ENCODE measurements at regions not wholly inside any gene's neighbourhood (a gene's known extent, or its start where the extent isn't known, plus 50 kb on each side); places are given as distances from the start of the nearest gene placed in this dataset.

DNA sequence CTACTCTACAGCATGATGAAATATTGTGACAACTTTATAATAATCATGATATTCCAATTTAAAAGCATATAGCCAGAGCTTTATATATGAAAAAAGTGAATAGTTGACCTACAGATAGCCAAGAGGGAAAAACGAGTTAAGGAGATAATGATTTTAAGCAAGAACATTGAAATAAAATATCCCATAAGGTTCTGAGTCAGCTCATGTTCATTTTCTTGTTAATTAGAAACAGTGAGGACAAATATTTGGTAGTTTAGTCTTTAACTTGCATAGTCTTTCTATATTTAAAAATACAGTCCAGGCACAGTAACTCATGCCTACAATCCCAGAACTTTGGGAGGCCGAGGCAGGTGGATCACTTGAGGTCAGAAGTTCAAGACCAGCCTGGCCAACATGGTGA, 55.8 kb upstream of the CDH6 start:
- DNase-seq = no peak

- DNase-seq = no peak
Measured at GRCh38 chr5:31135542-31135941, 57.9 kb upstream of the CDH6 start.

- no peak for DNase-seq
Measured at GRCh38 chr5:31133488-31133887, 60.0 kb upstream of the CDH6 start.

DNA sequence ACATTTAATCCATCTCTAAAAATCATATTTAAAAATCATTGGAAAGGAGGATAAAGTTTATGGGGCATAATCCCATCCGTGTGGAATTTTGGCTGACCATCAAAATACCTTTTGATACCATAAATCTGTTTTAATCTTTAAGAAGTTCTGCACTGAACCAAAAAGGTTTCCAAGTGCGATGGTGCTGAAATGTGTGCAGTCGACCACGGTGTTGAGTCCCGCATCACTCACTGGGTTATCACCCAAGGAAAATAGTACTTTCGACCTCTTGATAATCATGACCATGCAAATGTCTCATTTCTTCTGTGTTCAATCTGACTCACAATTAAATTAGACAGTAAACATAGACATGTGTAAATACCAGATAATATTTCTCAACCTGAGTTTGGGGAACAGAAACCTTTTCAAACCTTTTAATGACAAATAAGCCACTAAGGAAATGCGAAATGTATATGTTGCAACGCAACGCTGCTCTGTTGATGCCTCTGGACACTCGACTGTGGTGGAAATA, 62.0 kb upstream of the CDH6 start:
- DNase-seq = no peak

DNA sequence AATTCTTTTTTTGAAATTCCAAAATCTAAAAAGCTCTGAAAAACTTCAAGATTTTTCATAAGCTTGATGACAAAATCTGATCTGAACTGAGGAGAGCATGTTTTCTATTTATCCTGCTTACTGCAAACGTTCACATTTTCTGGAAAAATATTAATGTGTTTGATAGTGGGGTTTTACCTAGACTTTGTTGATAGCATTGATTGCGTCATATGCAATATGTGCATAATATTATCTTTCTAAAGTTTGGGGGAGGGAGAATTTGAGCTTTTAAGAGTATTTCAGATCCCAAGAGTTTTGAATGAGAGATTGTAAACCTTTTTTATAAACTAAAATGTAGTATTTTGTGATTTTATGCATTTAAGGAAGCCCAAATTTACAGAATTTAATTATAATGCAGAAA, 62.8 kb upstream of the CDH6 start:
- DNase-seq = no peak

GRCh38 chr5:31124651-31125305, 68.7 kb upstream of the CDH6 start:
- no peak for DNase-seq

DNA sequence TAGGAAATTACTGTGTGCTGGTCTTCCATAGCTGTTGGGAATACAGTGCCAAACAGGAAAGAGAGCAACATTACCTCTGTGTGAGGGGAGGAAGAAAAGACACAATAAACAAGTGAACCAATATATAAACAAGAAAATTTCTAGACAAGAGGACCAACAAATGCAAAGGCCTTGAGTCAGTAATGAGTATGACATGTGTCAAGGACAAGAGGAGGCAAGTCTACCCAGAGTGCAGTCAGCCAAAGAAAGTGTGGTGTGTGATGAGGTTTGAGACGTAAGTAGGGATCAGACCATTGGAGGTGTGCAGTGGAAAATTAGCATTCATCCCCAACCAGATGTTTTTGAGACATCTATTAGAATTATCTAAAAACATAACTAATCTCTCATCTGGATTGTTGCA, 69.5 kb upstream of the CDH6 start:
- no peak for DNase-seq

DNA sequence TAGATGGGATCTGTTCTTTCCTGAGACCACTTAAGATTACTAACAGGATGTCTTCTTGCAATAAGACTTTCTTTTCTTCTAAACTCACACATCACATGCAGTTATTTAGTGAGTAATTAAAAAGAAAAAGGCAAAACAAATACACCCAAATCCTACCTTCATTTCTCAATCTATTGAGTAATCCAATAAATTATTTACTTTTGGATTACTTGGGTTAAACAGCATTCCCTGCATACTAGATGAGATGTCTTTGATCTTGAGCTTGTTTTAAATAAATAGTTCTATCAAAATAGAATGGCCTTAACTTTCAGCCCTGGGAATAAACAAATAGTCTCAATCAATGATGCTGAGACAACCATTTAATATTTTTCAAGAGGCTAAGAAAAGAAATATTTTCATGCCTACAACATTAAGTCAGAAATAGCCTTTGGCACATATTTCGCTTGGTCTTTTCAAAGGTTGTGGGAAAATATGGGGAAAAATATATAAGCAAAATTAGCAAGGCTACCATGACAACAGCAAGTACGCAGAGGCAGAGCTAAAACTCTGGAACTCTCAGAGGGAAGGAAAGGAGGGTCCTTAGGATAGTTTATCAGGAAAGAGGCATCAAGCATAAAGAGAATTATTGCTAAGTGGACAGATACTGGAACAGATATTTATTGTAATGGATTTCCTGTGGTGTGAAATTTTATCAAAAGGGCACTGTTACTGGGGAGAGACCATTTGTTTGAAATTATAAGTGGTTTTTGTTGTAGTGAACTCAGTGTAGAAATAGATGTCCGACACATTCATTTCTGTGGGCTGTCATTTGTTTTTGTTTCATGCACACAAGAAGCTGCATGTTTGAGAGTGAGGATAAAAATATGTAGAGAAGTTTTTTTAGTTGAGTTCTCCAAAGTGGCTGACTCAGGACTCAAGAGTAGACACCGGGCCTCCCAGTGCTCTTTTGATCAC, 70.2 kb upstream of the CDH6 start:
- DNase-seq = no peak

- no peak for DNase-seq
Measured at GRCh38 chr5:31121224-31121623, 72.3 kb upstream of the CDH6 start.

- no peak for DNase-seq
Measured at GRCh38 chr5:31120642-31120948, 72.9 kb upstream of the CDH6 start.

DNA sequence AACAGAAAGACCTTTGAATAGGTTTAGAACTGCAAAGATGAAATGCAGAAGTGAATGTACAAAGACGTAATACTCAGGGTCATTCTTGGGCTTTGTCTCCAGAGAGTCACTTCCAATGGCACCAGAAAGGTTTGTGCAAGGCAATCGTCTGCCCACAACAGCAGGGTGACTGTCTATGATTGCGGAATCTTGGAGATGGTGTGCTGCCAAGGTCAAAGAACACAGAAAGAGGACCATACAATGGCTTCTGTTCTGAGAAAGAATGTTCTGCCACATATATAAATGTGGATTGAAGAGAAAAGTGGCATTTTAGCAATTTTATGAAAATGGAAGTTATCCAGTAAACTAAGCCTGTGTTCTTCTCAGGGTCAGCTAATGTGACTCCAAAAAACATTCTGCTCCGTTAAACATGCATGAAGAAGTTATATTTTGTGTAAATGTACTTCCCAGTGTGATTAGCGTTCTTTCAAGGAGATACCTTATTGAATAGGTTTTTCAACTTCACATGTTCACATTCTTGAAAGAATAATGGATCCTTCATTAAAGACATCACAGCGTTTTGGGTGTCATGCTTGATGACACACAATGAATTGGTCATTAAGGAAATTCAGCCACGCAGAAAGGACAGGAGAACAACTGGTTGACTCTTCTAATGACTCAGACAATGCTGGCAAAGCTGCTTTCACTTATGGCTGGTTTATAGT, 73.4 kb upstream of the CDH6 start:
- DNase-seq = no peak

DNA sequence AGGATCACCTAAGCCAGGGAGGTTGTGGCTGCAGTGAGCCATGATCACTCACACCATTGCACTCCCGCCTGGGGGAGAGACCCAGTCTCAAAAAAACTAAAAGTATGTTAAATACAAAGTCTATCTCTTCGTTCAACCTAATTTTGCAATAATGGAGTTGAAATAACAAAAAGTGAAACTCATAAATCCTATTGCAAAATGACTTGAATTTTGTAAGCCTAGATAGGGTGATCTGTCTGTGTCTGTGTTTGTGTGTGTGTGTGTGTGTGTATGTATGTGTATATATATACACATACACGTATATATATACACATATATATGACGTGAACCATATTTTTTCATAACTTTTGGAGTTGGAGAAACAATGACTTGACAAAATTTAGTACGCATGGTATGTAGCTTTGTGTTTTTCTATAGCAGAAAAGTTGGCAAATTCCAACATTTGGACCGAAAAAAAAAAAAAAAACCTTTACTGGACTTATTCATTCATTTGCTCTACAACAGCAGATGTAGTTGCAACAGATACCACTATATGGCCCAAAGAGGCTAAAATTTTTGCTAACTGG, 76.9 kb upstream of the CDH6 start:
- DNase-seq = no peak

- no peak for DNase-seq
Measured at GRCh38 chr5:31114817-31115216, 78.7 kb upstream of the CDH6 start.

- no peak for DNase-seq
Measured at GRCh38 chr5:31113666-31114350, 79.7 kb upstream of the CDH6 start.

DNA sequence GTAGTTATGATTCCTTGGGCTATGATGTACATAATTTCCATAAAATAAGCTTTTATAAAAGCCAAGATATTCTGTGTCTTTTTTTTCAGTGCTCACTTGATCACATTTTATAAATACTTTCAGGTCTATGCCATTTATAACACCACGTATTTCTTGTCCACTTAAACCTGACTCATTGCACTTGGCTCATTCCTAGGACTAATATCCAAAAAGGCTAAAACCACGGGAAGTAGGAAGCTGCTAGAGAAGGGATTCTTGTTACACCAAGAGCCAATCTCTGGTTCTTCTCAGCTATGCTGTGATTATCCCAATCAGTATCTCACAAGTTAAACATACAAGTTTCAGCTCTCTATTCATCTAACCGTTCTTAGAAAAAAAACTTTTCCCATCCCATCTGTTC, 80.4 kb upstream of the CDH6 start:
- DNase-seq = no peak

GRCh38 chr5:31107091-31107518, 86.4 kb upstream of the CDH6 start:
- no peak for DNase-seq

DNA sequence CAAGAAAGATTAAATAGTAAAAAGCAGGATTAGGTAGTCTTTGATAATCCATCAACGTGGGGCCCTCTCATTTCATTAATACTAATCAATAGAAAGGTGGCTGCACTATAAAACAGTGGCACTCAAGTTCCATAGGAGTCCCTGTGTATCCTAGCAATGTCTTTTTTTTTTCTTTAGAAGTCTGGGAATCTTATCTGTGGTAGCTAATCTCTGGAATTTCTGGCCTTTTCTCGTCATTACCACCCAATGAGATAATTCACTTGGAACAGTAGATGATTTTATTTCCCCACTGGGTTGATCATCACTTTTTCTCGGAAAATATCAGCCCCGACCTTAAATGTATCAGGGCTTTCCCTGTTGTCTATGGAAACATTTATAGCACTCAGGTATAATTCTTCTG, 86.8 kb upstream of the CDH6 start:
- DNase-seq = no peak

GRCh38 chr5:31106278-31106677, 87.2 kb upstream of the CDH6 start:
- DNase-seq = no peak

- DNase-seq = no peak
Measured at GRCh38 chr5:31104775-31105174, 88.7 kb upstream of the CDH6 start.

DNA sequence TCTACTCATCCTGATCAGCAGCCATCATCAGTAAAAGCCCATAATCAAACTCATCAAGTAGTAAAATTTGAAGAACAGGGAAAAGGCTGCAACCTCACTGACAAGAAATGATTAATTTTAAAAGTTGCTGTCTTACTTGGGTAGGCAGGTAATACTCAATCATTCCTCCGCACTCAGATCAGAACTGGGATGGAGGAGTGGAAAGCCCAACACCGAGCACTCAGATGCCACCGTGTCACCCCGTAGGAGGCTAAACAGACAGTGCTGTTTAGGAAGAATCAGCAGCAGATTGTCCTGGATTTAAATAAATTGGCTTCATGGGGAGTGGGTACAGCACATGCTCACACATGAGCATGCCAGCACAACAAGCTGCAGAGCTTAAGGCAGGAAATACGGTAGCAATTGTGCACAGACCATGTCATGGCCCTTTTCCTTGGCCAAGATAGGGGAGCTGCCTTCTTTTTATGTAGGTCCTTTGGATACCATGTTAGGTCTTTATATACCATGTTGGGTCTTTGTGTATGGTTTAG, 92.6 kb upstream of the CDH6 start:
- no peak for DNase-seq

DNA sequence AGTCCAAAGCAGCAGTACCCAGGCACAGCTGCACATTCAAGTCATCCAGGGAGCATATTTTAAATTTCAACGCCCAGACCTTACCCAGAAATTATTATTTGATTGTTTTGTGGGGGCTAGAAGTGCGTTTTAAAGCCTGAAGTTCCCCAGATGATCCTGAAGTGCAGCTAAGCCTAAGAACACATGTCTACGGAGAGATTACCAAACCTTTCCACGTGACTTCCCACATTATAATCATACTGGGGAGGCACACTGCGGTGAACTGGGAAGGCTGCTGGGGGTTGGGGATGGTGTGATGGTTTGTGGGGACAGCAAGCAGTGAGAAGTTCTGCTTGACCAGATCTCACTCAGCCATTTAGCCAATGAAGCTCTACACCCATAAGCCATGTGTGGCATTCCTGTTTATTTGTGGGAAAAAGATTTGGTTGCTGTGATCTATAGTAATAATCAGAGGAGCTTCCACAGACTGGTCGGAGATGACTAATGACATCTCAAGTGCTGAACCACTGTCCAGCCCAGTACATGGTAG, 93.4 kb upstream of the CDH6 start:
- DNase-seq = no peak

- no peak for DNase-seq
Measured at GRCh38 chr5:31098811-31099210, 94.7 kb upstream of the CDH6 start.
